ENCODE measurements at regions not wholly inside any gene's neighbourhood (a gene's known extent, or its start where the extent isn't known, plus 50 kb on each side); places are given as distances from the start of the nearest gene placed in this dataset.

DNA sequence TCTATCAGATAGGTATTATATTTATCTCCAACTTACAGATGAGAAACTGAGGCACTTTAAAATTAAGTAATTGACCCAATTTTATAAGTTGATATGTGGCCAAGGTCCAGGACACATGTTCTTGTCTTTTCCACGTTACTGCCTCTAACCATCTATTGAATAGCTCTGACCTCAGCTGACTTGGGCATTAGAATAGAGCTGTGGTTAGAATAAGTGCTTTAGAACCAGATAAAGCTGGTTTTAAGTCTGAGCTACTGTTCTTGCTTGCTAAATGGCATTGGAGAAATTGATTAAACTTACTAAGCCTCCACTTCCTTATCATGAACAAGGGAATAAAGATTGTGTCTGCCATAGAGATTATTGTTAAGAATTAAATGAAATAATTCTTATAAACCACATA is 147.8 kb upstream of the DTNBP1 start:
- intact Hi-C loops (cut with micrococcal nuclease) = no loop called here
- ChIA-PET POLR2A (interaction anchor here (0.7 to 0.8 kb wide), 2 partner anchors 150 to 296 kb away, joined by 3 read pairs; no protein-coding TSS in a partner anchor), CTCF (interaction anchor here (1.4 kb wide), 1 partner anchor 110 kb away, joined by 5 read pairs; no protein-coding TSS in a partner anchor)
- Mint-ChIP-seq H3K9me3 (ENCODE audit: unreplicated experiment) (no peaks in the 10 kb centered on the region), H3K36me3 (ENCODE audit: insufficient read depth, unreplicated experiment) (no peaks in the 10 kb centered on the region), H3K27ac (ENCODE audit: low read depth, unreplicated experiment) (no peak overlapping the region), H3K27me3 (ENCODE audit: insufficient read depth, unreplicated experiment) (no peaks in the 10 kb centered on the region), H3K4me1 (ENCODE audit: insufficient read depth, unreplicated experiment) (no peaks in the 10 kb centered on the region), H3K4me3 (ENCODE audit: unreplicated experiment) (no peak overlapping the region)
- no peak for DNase-seq (ENCODE audit: unreplicated experiment)
- no TSS peak for BruUV-seq (replicated peaks)
- TF ChIP-seq, protein P1, sequence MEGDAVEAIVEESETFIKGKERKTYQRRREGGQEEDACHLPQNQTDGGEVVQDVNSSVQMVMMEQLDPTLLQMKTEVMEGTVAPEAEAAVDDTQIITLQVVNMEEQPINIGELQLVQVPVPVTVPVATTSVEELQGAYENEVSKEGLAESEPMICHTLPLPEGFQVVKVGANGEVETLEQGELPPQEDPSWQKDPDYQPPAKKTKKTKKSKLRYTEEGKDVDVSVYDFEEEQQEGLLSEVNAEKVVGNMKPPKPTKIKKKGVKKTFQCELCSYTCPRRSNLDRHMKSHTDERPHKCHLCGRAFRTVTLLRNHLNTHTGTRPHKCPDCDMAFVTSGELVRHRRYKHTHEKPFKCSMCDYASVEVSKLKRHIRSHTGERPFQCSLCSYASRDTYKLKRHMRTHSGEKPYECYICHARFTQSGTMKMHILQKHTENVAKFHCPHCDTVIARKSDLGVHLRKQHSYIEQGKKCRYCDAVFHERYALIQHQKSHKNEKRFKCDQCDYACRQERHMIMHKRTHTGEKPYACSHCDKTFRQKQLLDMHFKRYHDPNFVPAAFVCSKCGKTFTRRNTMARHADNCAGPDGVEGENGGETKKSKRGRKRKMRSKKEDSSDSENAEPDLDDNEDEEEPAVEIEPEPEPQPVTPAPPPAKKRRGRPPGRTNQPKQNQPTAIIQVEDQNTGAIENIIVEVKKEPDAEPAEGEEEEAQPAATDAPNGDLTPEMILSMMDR (IDR thresholded peaks at IDR 0.05; ENCODE audit: unreplicated experiment) = no peak

DNA sequence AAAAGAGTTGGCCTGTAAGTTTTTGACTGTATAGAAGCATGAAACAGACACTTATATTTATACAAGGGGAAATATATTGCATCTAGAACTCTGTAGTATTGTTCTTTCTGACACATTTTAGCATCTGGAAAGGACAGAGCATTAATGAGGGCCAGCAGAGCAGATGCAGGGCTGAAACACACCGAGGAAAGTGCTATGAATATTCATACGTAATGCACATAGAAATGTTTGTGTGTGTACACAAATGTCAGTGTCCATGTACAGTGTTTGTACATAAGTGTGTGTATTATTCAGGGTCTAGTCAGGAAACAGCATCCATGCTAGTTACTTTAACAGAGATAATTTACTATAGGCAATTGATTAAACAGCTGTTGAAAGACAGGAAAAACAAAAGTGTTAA is 146.5 kb upstream of the DTNBP1 start:
- H3K36me3 Mint-ChIP-seq (ENCODE audit: insufficient read depth, unreplicated experiment) = no peaks in the 10 kb centered on the region
- POLR2A ChIA-PET = interaction anchor here (0.6 kb wide), 1 partner anchor 1122 kb away, joined by 4 read pairs; no protein-coding TSS in a partner anchor
- H3K27ac Mint-ChIP-seq (ENCODE audit: low read depth, unreplicated experiment) = no peak overlapping the region

DNA sequence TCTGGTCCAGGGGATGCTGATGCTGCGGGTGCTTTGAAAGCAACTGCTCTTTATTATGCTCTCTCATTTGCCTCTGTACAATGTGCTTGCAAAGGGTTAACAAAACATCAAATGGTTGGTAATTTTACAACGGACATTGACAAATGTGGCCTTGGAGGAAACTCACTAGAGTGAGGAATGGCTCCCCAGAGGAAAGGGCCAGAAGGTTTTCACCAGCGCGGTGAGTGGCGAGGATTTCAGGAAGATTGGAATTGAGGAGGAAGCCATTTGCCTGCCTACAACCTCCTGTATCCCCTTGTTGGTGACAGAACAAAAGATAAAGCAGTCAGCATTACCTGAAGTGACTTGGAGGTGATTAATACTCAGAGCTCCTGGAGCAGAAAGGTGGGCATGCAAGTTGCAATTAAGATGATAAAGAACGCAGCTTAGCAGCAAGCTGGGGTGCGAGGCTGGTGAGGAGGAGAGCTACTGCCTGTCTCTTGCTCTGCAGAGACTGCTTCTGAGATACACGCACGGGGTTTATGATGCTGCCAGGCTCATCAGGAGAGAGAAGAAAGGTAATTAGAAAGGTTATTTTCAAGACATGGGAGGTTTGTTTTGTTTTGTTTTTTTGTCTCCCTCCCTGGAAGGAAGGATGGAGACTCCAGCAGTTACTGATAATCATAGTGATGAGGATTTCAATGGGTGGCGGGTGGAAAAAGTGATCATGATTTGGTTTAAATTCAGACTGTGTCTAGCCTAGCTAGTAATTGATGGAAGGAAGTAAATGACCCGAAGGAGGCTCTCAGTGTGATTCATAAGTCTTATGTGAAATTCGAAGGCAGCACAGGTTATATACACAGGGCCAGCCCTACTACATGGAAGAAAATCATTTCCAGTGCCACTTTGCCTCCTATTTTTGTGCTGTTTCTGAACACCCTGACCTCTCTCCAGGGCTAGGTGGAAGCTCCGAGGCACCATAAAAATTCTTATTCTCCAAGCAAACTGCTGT is 141.6 kb upstream of the DTNBP1 start:
- BruUV-seq (replicated peaks) = no TSS peak
- H3K36me3 Mint-ChIP-seq (ENCODE audit: insufficient read depth, unreplicated experiment) = no peaks in the 10 kb centered on the region
- H3K27me3 Mint-ChIP-seq (ENCODE audit: insufficient read depth, unreplicated experiment) = no peaks in the 10 kb centered on the region
- no peaks in the 10 kb centered on the region for H3K4me1 Mint-ChIP-seq (ENCODE audit: insufficient read depth, unreplicated experiment)
- CTCF ChIA-PET = no interaction called here
- intact Hi-C loops (cut with micrococcal nuclease) = no loop called here
- no peaks in the 10 kb centered on the region for H3K9me3 Mint-ChIP-seq (ENCODE audit: unreplicated experiment)
- no peak overlapping the region for H3K27ac Mint-ChIP-seq (ENCODE audit: low read depth, unreplicated experiment)
- POLR2A ChIA-PET = no interaction called here
- DNase-seq (ENCODE audit: unreplicated experiment) = no peak
- H3K4me3 Mint-ChIP-seq (ENCODE audit: unreplicated experiment) = no peak overlapping the region
- TF ChIP-seq, protein P1 (IDR thresholded peaks at IDR 0.05; ENCODE audit: unreplicated experiment) = no peak

More for the DNA sequence above, 146.5 kb upstream of the DTNBP1 start:
- H3K4me1 Mint-ChIP-seq (ENCODE audit: insufficient read depth, unreplicated experiment) = no peaks in the 10 kb centered on the region
- BruUV-seq (replicated peaks) = no TSS peak
- intact Hi-C loops (cut with micrococcal nuclease) = no loop called here
- no peaks in the 10 kb centered on the region for H3K27me3 Mint-ChIP-seq (ENCODE audit: insufficient read depth, unreplicated experiment)
- no peak overlapping the region for H3K4me3 Mint-ChIP-seq (ENCODE audit: unreplicated experiment)
- TF ChIP-seq, protein P1 (IDR thresholded peaks at IDR 0.05; ENCODE audit: unreplicated experiment) = no peak
- no peak for DNase-seq (ENCODE audit: unreplicated experiment)
- CTCF ChIA-PET = no interaction called here
- H3K9me3 Mint-ChIP-seq (ENCODE audit: unreplicated experiment) = no peaks in the 10 kb centered on the region

DNA sequence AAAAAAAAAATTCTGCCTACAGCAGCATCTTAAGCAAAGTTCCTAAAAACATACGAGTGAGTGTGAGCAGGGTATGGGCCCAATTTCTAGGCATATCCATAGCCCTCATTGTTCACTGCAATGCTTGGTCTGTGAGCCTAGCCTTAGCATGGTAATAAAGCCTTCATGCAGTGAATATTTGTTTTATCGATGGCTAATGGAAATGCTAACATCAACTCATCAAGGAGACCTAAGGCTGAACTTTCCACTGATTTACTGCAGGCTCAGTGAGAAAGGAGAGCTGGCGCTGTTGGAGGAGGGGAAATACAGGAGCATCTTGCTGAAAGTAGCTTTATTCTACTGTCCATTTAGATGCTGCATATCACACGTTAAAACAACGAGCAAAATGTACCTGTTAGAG is 139.6 kb upstream of the DTNBP1 start:
- intact Hi-C loops (cut with micrococcal nuclease) = no loop called here
- CTCF ChIA-PET = no interaction called here
- POLR2A ChIA-PET = interaction anchor here (0.8 kb wide), 1 partner anchor 386 kb away, joined by 3 read pairs; no protein-coding TSS in a partner anchor
- no peak overlapping the region for H3K27ac Mint-ChIP-seq (ENCODE audit: low read depth, unreplicated experiment)
- H3K27me3 Mint-ChIP-seq (ENCODE audit: insufficient read depth, unreplicated experiment) = no peaks in the 10 kb centered on the region
- TF ChIP-seq, protein P1 (IDR thresholded peaks at IDR 0.05; ENCODE audit: unreplicated experiment) = no peak
- H3K4me3 Mint-ChIP-seq (ENCODE audit: unreplicated experiment) = no peak overlapping the region
- peaks cover 9% of the 10 kb centered on the region for H3K9me3 Mint-ChIP-seq (ENCODE audit: unreplicated experiment)
- no peaks in the 10 kb centered on the region for H3K4me1 Mint-ChIP-seq (ENCODE audit: insufficient read depth, unreplicated experiment)
- no TSS peak for BruUV-seq (replicated peaks)
- DNase-seq (ENCODE audit: unreplicated experiment) = no peak
- H3K36me3 Mint-ChIP-seq (ENCODE audit: insufficient read depth, unreplicated experiment) = no peaks in the 10 kb centered on the region

Measured in MCF 10A (cell line).